HCT116 (cell line): ENCODE measurements at regions not wholly inside any gene's neighbourhood (a gene's known extent, or its start where the extent isn't known, plus 50 kb on each side); places are given as distances from the start of the nearest gene placed in this dataset.

Experiments
- TF ChIP-seq, protein P1 (sequence below), 3 experiments: fragments of 200-600 bp in 1 of 3; sonication (generic) in 1 of 3; IDR thresholded peaks in 2 of 3; conservative IDR thresholded peaks in 1 of 3; 2 replicates each; pipeline ENCODE4 v1.5.1; 2012 to 2017; ENCODE audit warnings: low read depth in 2 of 3, low read length in 2 of 3, antibody characterized with exemption in 1 of 3, borderline replicate concordance in 1 of 3, control low read depth in 1 of 3, mild to moderate bottlenecking in 1 of 3, mixed read lengths in 1 of 3, mixed run types in 1 of 3, moderate library complexity in 1 of 3; ENCODE audit not compliant: insufficient read depth in 1 of 3
- TF ChIP-seq, protein P2 (sequence below): IDR thresholded peaks from 2 replicates; pipeline ENCODE4 v1.6.1; 2012; ENCODE audit warnings: low read depth

GRCh38 chr5:173791878-173792277 is 96.3 kb upstream of the CPEB4 start:
- TF ChIP-seq, protein P1, sequence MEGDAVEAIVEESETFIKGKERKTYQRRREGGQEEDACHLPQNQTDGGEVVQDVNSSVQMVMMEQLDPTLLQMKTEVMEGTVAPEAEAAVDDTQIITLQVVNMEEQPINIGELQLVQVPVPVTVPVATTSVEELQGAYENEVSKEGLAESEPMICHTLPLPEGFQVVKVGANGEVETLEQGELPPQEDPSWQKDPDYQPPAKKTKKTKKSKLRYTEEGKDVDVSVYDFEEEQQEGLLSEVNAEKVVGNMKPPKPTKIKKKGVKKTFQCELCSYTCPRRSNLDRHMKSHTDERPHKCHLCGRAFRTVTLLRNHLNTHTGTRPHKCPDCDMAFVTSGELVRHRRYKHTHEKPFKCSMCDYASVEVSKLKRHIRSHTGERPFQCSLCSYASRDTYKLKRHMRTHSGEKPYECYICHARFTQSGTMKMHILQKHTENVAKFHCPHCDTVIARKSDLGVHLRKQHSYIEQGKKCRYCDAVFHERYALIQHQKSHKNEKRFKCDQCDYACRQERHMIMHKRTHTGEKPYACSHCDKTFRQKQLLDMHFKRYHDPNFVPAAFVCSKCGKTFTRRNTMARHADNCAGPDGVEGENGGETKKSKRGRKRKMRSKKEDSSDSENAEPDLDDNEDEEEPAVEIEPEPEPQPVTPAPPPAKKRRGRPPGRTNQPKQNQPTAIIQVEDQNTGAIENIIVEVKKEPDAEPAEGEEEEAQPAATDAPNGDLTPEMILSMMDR (IDR thresholded peaks at IDR 0.05 in 2 of 3, conservative IDR thresholded peaks at IDR 0.05 in 1 of 3; ENCODE audit: borderline replicate concordance in 1 of 3, insufficient read depth in 1 of 3, low read depth in 2 of 3, low read length in 2 of 3): no peak
- TF ChIP-seq, protein P2, sequence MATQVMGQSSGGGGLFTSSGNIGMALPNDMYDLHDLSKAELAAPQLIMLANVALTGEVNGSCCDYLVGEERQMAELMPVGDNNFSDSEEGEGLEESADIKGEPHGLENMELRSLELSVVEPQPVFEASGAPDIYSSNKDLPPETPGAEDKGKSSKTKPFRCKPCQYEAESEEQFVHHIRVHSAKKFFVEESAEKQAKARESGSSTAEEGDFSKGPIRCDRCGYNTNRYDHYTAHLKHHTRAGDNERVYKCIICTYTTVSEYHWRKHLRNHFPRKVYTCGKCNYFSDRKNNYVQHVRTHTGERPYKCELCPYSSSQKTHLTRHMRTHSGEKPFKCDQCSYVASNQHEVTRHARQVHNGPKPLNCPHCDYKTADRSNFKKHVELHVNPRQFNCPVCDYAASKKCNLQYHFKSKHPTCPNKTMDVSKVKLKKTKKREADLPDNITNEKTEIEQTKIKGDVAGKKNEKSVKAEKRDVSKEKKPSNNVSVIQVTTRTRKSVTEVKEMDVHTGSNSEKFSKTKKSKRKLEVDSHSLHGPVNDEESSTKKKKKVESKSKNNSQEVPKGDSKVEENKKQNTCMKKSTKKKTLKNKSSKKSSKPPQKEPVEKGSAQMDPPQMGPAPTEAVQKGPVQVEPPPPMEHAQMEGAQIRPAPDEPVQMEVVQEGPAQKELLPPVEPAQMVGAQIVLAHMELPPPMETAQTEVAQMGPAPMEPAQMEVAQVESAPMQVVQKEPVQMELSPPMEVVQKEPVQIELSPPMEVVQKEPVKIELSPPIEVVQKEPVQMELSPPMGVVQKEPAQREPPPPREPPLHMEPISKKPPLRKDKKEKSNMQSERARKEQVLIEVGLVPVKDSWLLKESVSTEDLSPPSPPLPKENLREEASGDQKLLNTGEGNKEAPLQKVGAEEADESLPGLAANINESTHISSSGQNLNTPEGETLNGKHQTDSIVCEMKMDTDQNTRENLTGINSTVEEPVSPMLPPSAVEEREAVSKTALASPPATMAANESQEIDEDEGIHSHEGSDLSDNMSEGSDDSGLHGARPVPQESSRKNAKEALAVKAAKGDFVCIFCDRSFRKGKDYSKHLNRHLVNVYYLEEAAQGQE: no peak
